ENCODE measurements at regions not wholly inside any gene's neighbourhood (a gene's known extent, or its start where the extent isn't known, plus 50 kb on each side); places are given as distances from the start of the nearest gene placed in this dataset.

GRCh38 chr2:8597094-8597493, 84.8 kb upstream of the ID2 start:
- no peak for FAIRE-seq

GRCh38 chr2:8597559-8598225, 84.2 kb upstream of the ID2 start:
- intact Hi-C loops (cut with DNase I) = no loop called here
- peak in 1 of 4 donors; percentile 21 for ATAC-seq

More at GRCh38 chr2:8597094-8597493, 84.8 kb upstream of the ID2 start:
- DNase-seq (no peak), ATAC-seq (no peak)
- Histone ChIP-seq H3K9me3 (no peaks in the 10 kb centered on the region), H3K27me3 (no peaks in the 10 kb centered on the region), H3K4me1 (no peaks in the 10 kb centered on the region), H3K36me3 (no peaks in the 10 kb centered on the region), H3K27ac (no peak overlapping the region), H3K4me3 (no peak overlapping the region)
- intact Hi-C loops (cut with DNase I) = no loop called here
- TF ChIP-seq CTCF (IDR thresholded peaks at IDR 0.05) = no peak

GRCh38 chr2:8598295-8599165, 83.3 kb upstream of the ID2 start:
- no peak for DNase-seq

More at GRCh38 chr2:8597559-8598225, 84.2 kb upstream of the ID2 start:
- no peaks in the 10 kb centered on the region for H3K4me1 ChIP-seq
- H3K9me3 ChIP-seq = no peaks in the 10 kb centered on the region
- WGBS, 2 donors = 90 to 94% methylated on average over 8 of the region's 8 CpGs
- DNase-seq (no peak), FAIRE-seq (no peak)
- no peak overlapping the region for H3K4me3 ChIP-seq
- no peaks in the 10 kb centered on the region for H3K27me3 ChIP-seq
- TF ChIP-seq CTCF (IDR thresholded peaks at IDR 0.05) = no peak
- H3K36me3 ChIP-seq = no peaks in the 10 kb centered on the region
- H3K27ac ChIP-seq = no peak overlapping the region

GRCh38 chr2:8599421-8600242, 82.2 kb upstream of the ID2 start:
- Histone ChIP-seq H3K4me1 (no peaks in the 10 kb centered on the region), H3K4me3 (no peak overlapping the region), H3K9me3 (no peaks in the 10 kb centered on the region), H3K36me3 (no peaks in the 10 kb centered on the region), H3K27ac (no peak overlapping the region), H3K27me3 (no peaks in the 10 kb centered on the region)
- DNase-seq (peak in 1 of 6 donors; percentile 39), FAIRE-seq (no peak), ATAC-seq (no peak)
- 88% methylated on average over 24 of the region's 24 CpGs for WGBS, 2 donors
- no peak for TF ChIP-seq CTCF (IDR thresholded peaks at IDR 0.05)
- intact Hi-C loops (cut with DNase I) = no loop called here

More at GRCh38 chr2:8598295-8599165, 83.3 kb upstream of the ID2 start:
- Histone ChIP-seq H3K27me3 (no peaks in the 10 kb centered on the region), H3K4me1 (no peaks in the 10 kb centered on the region), H3K27ac (no peak overlapping the region), H3K9me3 (no peaks in the 10 kb centered on the region), H3K36me3 (no peaks in the 10 kb centered on the region), H3K4me3 (no peak overlapping the region)
- 91 to 94% methylated on average over 13 of the region's 13 CpGs for WGBS, 2 donors
- intact Hi-C loops (cut with DNase I) = no loop called here
- FAIRE-seq (no peak), ATAC-seq (peak in 3 of 4 donors; percentile 48 to 73 (median 71))
- TF ChIP-seq CTCF (IDR thresholded peaks at IDR 0.05) = no peak
